GM19397 (cell line): ENCODE measurements at regions not wholly inside any gene's neighbourhood (a gene's known extent, or its start where the extent isn't known, plus 50 kb on each side); places are given as distances from the start of the nearest gene placed in this dataset.

Experiments
- ATAC-seq: cut with Tn5 transposase; IDR thresholded peaks from one replicate; pipeline ENCODE4 v1.9.1; 2021; ENCODE audit warnings: mild to moderate bottlenecking, moderate library complexity; ENCODE audit not compliant: unreplicated experiment

DNA sequence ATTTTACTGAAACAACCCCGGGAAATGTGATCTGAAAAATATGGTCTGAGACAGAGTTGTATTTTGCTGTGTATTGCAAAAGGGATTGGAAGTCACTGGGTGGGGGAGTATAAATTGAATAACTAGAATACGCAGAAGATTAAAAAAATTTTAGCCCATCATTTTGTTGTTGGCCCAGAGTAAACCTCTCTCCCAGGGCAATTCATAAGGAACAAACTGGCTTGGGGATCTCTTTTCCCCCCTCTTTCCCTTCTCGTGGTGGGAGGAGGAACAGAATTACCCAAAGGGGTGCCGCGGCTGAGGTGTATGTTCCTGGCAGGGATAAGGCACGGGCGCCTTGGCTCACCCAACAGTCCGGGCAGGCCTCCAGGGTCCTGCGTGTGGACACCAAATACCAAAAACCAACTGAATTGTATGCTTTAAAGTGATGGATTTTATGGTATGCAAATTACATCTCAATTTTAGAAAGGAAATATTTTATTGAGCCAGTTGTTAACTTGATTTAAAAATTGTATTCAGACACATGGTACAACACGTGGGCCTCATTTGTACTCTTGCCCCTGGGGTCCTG, 121.2 kb upstream of the SPRED2 start:
- no peak for ATAC-seq

DNA sequence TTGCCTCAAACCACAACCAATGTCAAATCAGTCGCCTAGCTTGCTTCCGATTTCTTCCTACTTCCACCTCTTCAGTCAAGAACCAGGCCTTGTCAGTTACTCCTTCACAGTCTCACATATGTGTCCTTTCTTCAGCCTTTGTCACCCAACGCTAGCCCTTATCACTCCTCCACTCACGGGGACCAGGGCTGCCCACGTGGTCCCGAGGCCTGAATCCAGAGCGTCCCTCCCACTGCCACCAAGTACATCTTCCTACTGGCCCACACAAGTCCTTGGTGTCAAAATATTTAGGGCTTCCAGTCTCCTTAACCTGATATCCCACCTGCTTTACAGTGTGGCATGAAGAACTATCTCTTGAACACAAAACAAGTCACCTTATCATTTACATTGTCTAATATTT, 119.1 kb upstream of the SPRED2 start:
- ATAC-seq, result no peak

DNA sequence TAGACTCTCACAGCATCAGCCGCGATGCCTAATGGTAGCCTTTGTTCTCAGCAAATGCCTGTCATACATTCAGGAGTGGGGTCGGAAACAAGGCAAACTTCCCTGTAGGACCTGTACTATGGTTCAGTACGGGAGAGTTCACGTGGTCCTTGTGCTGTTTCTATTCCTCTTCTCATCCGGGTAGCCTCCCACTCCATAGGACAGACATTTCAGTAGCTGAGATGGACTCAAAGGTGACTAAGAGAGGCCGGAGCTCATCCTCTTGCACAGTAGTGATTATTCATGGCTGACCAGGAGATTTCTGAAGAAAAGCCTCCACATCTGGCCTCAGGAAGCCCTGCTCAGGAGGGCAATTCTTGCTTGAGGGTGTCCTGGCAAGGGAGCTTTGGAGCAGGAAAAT, 117.8 kb upstream of the SPRED2 start:
- no peak for ATAC-seq

DNA sequence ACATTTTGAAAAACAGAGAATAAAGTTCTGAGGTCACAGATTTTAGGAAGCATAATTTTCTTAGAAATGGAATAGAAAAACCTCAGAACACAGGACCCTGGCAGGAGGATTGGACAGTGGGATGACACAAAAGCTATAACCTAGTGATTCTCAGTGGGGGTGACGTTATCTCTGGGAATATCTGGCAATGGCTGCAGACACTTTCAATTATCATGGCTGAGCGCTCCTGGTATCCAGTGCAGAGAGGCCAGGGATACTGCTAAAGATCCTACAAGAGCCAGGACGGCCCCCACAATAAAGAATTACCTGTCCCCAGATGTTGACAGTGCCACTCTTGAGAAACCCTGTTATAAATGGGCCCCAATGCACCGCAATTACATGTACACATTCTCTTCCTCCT, 117.2 kb upstream of the SPRED2 start:
- no peak for ATAC-seq

DNA sequence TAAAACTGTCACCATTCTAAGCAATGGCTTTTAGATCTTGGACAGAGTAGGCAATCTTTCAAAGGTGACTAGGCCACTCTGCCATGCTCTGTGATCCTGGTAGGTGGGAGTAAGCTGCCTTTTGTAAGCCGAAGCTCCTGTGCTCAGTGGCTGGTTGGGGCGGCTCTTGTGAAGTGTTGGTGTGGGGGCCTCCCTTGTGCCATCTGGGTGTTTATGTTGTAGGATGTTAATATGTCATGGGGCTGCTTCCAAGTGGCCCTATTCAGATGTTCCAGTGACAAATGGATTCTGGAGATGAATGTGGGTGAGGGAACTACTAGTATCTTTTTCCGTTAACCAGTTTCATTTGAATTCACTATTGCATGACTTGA, 116.8 kb upstream of the SPRED2 start:
- ATAC-seq, result no peak

DNA sequence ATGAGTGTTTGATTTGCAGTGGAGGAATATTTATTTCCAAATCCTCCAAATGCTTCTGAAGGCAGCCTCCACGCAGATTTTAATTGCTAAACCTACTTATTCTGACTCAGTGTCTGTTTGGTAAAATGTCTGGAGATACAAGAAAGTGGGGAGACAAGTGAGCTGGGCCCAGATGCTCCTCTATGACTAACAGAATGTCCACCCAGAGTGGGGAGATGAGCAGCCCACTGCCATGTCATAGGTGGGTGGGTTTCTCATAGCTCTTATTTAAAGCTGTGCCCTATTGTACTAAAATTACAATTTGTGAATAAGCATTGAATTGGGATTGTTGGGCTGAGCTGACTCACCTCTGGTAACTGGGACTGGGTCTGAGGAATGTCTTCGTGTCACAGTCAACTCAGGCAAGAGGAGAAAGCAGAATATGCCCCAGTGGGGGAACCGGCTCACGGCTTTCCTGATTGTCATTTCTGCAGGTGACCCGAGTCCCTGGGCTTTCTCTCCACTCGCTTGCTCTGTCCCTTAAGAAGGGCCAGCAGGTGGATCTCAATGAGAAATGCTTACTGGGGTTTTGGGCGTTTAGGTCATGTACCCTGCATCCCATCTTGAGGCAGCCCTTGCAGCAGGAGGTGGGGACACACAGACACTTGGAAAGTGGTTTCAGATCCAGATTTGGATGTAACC, 116.3 kb upstream of the SPRED2 start:
- ATAC-seq, result no peak

DNA sequence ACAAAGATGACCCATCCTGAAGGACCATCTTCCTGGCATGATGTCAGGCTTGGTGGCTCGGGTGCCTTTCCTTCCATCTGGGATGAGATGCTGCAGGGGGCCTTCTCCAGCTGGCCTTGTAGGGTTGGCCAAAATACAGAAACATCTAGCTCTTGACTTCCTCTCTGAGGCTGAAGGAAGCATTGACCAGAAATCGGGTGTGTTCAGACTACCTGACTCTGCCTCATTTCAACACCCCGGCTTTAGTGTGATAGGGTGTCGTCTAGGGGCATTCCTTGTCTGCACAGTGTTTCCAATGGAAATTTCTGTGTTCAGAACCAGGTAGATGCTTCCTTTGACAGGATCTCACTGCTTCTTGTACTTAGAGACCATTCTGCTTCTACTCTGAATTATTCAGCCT, 115.7 kb upstream of the SPRED2 start:
- ATAC-seq, result no peak

DNA sequence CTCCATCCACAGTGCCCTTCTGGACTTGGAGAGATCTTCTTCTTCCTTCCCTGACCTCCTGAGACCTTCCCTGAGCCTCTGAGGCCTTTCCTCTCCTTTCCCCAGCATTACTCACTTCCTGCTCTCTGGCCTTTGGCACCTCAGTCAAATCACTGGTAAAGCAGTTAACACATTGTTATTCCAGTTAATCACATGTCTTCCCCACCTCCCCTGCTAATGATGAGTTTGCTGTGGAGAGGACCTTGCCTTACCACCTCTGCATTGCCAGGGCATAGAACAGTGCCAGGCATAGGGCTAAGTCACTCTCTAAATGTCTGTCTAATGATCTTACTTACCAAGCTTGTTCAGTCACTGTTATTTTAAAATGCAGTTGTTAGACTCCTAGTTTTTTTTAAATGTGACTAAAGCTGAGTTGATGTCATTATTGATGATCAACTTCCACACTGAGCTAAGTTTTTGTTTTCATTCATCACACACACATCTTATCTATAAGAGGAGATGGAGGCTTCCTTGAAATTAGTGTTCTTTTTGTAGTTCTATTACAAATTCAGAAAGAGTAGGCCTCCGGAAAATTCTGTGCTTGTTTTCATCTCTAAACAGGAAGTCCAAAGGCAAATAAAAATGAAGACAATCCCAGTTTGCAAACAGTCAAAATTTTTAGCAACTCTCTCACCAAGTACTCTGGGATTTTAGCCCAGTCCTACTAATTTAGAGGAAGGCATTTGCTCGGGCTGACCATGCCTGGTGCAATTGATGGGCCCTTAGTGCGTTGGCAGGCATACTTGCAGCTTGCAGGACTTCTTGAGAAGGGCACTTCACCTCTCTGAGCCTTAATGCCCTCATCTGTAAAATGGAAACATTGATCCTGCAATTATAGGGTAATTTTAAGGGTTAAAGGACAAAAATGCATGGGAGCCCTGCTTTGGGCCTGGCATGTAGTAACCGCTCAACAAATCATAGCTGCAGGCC, 113.7 kb upstream of the SPRED2 start:
- no peak for ATAC-seq

DNA sequence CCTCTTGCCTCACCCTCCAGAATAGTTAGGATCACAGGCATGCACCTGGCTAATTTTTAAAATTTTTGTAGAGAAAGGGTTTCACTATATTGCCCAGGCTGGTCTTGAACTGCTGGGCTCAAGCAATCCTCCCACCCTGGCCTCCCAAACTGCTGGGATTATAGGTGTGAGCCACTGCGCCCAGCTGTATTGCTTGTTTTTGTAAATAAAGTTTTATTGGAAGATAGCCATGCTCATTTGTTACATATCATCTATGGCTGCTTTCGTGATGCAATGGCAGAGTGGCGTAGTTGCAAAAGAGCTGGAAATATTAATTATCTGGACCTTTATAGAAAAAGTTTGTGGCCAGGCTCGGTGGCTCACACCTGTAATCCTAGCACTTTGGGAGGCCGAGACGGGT, 109.4 kb upstream of the SPRED2 start:
- ATAC-seq, result no peak

DNA sequence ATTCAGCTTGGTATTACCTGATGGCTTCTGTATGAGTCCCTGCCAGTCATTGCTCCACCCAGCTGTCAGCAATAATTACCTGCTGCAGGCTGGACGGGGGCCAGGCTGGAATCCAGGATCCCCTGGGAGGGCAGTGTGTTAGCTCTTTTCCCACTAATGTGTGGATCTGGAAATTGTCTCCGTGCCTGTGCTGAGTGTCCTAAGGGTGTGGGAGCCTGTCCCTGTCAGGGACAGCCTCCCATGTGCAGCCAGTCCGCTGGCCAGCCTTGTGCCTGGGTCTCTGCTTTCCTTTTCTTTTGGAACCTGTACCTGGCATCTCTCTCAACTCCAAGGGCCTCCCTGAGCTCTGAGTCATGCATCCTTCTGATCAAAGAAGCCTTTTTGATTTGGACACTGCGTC, 107.2 kb upstream of the SPRED2 start:
- ATAC-seq, result no peak

DNA sequence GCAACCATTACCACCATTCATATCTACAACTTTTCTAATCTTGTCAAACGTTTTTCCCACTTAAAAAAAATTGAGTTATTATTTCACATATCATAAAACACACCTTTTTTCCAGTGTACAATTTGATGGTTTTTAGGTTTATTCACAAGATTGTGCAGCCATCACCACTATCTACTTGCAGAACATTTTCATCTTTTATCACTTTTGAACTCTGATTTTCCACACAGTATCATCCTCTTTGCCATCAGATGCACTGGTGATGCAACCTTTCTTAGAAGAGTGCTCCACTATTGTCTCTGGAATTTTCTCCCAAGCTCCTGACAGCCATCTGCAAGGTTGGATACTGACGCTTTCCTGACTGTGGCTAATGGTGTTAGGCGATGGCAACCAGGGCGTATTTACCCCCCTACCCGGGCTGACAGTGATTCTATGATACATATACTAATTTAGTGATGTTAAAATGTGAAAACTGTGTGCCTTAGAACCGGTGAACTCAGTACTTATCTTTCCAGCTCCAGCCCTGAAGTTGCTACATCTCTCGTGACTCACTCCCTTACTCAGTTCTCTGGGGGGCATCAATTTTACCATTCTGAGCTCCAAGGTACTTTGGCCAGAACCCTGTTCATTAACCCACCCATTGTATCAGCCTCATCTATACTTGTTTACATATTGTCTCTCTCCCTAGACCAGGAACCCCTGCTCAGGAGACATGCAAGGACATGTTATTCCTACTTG, 105.4 kb upstream of the SPRED2 start:
- no peak for ATAC-seq

DNA sequence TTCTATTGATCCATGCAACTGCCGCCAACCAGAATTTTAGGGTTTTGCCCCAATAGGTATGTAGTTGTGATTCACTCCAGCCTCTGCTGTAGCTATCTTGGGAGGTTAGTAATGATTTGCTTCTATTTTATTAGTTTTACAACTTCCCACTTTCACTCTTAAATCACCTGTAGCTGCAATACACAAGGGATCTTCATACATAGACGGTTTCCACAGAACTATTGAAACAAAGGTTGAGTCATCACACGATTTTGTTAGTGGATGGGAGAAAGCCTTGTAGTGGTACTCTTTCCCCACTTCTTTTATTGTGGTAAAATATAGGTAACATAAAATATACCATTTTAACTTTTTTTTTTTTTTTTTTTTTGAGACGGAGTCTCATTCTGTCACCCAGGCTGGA, 104.2 kb upstream of the SPRED2 start:
- ATAC-seq, result peak; percentile 56

DNA sequence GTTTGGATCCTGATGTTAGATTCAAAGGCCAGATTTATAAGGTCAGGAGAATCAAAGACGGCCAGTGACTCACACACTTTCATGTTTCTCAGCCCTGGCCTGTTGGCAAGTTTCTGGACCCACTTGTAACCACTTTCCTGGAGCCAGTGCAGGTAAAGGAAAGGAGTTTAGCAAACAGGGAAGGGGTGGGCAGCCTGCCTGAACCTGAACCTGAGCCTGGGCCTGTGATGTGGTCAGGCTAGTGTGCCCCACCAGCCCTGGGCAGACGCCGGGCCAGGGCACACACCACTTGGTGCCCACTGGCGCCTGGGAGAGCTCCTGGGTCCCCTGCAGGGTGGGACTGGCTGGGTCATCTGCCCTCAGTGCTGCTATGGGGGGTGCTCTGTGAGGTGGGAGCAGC, 100.5 kb upstream of the SPRED2 start:
- no peak for ATAC-seq

DNA sequence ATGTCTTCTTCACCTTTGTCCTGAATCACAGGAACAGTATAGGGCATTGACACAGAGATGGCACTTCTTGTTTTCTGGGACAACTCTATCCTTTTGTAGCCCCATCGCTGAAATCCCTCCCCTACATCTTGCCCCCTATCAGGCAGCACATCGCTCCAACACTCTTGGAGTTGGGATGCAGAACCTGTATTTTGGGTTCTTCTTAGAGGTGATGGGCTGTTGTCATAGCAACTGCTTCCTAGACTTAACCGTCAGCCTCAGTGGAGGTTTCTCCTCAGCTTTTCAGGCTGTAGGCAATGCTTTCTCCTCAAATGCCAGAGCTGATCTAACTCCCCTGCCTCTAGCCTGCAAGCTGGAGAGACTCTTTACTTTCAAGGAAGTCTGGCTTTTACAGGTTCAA, 99.9 kb upstream of the SPRED2 start:
- ATAC-seq, result no peak

DNA sequence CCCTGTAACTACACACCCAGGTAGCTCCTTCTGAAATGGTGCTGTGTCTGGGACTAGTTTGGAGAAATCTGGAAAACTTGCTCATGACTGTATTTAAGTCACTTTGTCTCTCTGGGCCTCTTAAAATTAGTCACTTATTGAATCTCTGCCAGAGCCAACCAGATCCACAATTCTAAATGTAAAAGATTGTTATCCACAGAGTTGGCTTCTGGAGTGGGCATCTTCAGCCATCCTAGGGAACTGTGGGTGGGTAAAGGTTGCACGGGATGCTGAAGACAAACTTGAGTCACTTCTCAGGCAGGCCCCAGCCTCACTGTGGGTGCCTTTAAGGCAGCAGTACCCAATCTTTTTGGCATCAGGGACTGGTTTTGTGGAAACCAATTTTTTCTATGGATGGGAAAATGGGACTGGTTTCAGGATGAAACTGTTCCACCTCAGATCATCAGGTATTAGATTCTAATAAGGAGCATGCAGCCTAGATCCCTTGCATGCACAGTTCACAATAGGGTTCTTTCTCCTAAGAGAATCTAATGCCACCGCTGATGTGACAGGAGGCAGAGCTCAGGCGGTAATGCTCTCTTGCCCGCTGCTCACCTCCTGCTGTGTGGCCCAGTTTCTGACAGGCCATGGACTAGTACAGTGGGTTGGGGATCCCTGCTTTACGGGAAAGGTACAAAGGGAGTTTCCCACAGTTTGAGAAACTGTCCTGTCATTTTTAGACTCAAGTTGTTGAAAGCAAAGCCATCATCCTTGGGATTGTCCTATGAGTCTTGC, 98.3 kb upstream of the SPRED2 start:
- no peak for ATAC-seq

DNA sequence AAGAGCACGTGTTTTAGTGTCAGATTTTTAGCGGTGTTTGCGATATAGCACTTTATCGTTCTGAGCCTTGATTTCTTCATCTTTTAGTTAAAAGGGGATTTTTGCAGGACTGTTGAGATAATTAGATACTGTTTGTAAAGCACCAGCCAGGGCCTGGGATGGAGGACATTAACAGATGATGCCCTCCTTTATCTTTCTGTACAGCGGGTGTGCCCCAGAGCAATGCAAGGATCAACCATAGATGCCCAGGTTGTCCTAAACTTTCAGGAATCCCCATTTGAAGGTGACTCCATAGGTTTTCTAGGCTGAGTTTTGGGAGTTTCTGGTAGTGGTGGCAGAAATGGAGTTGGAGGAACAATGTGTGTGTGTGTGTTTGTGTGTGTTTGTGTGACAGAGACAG, 97.0 kb upstream of the SPRED2 start:
- no peak for ATAC-seq

DNA sequence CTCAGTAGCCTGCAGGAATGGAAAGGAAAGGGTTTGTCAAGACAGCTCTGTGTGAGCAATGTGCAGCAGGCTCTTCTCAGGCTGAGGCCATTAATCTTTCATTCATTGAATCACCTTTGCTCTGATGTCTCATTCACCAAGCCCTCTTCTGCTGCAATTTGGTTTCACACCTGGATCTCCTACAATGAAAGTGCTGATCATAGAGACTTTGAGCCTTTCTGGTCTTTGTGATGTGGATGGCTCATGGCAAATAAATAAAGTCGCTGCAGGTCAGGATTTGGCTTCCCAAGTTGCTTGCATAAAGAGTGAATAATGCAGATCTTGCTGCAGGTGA, 95.8 kb upstream of the SPRED2 start:
- ATAC-seq, result no peak

DNA sequence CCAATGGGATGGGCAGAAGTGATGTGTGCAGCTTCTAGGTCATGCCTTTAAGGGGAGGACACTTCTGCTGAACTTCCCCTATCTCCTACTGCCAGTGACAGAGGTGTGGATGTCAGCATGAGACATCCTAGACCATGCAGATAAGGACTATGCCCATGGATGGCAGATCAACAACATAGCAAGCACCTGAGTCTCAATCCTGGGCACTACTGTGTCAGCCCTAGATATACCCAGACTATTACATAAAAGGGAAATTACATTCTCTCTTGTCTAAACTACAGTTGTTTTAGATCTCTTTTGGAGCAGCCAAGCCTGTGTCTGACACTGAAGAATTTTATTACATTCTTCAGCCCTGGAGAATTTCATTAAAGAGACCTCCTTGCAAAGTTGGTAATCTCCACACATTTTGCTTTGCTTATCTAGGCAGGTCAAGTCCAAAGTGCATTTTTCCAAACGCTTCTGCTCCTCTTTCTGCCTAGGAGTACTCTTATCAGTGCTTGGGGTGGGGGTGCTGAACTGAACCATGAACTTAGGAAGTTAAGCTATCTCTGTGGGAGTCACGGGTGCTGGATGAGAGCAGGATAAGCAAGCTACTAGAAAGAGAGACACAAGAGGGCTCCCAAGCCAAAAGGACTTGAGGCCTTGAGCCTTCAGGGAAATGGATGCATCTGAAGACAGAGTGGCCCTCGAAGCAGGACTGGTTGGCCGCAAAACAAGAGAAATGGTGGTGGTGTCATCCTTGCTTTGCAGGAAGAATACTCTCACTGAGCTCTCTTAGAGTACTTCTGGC, 95.2 kb upstream of the SPRED2 start:
- no peak for ATAC-seq

DNA sequence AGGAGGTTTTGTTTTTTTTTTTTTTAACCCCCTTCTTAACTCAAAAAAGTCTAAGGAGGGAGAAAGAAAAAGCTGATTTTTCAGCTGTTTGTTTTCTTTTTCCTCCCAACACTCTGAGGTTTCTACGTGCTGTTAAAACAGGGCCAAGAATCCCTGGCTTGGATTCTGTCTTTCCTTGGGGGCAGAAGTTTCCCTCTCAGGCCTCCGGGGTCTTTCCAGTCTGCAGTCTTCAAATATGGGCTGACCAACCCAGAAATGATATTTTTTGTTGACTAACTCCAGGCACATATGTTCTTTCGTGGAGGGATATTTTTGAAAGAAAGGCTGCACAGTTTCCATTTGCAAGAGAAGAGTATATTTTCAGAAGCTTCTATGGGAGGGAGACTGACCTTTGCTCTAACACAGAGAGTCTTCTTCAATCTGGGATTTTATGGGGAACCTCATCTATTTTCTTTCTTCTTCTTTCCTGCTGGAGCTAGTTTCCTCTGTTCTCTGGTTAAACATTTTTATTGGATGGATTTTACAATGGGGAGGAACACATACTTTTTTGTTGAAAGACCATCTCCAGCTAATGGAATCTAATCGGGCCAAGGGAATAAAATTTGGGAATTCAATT, 93.3 kb upstream of the SPRED2 start:
- ATAC-seq, result no peak

DNA sequence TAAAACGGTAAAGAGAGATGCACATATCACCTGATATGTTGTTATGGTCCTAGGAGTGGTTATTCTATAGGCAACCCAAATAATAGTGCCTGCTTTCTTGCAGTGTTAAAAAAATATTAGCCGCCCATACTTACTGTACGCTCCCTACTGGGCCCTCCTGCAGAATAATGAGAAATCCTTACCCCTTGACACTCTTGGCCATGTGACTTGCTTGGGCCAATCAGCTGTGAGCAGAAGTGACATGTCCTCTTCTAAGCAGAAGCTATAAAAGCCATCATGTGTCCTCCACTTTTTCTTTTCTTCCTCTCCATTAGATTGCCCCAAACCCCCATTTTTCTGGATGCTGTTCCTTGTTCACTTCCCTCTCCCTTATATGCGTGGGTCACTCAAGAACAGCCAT, 90.5 kb upstream of the SPRED2 start:
- no peak for ATAC-seq
